ENCODE measurements at regions not wholly inside any gene's neighbourhood (a gene's known extent, or its start where the extent isn't known, plus 50 kb on each side); places are given as distances from the start of the nearest gene placed in this dataset.

- DNase-seq (ENCODE audit: low spot score): no peak
Observed at GRCh38 chr2:226620176-226620575, 179.4 kb downstream of the IRS1 start.

DNA sequence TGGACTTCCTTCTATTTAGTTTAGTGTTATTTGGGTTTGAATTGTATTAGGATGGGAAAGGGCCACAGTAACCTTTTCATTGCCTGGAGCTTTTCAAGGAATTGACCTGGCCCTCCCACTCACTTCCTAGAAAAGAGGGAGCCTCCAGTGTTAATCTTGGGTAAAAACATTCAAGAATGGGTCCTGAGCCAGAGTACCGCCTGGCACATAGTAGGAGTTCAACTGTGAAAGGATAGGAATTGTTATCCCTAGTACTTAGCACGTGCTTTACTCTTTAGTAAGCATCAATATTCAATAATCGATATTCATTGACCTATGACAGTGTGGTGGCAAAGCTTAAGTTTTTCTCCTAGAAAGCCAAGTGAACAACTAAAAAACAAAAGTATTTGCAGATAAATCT is 179.9 kb downstream of the IRS1 start:
- DNase-seq (ENCODE audit: low spot score): no peak

DNA sequence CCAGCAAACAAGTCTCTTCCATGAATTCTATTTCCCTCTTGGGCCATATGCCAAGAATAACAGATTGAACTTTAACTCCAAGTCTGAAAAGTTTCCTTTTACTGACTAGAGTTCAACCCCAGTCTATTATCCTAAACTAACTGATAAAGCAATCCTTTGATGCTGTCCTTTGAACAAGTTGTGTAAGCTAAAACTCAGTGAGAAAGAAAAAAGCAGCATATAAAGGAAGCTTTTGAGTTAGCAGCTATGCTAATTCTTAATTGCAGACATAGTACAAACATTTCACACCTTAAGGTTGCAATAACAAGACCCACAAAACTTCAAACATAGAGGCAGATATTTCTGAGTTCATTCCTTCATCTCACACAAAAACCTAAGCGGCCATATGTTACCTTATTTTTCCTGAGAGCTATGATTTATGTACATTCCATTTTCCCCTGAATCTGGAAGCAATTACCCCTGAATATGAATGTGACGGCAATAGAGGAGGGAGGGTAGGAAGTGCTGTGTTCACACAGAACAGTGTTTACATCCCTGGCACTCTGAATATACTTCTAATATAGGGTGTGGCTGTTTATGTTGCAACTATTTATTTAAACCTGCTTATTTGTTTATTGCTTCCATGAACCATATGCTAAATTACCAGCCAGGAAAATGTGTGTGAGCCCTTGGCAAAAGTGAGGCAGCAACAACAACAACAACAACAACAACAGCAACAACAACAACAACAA is 180.6 kb downstream of the IRS1 start:
- no peak for DNase-seq (ENCODE audit: low spot score)

- DNase-seq (ENCODE audit: low spot score): no peak
Observed at GRCh38 chr2:226618544-226618874, 181.1 kb downstream of the IRS1 start.

DNA sequence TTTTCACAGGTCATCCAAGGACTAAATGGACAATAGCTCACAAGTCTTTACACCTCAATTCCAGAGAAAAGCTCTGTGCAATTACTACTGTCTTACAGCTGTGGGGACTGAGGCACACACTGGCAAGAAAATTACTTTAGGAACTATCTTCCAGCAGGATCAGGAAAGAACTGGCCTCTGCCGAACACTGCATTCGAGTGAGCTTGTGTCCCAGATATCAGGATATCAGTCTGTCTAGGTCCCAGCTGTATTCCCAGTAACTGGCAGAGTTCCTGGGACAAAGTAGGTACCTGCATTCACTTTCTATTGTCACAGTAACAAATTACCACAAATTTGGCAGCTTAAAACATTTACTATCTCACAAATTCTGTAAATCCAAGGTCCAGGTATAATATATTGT is 183.7 kb downstream of the IRS1 start:
- DNase-seq (ENCODE audit: low spot score): no peak

DNA sequence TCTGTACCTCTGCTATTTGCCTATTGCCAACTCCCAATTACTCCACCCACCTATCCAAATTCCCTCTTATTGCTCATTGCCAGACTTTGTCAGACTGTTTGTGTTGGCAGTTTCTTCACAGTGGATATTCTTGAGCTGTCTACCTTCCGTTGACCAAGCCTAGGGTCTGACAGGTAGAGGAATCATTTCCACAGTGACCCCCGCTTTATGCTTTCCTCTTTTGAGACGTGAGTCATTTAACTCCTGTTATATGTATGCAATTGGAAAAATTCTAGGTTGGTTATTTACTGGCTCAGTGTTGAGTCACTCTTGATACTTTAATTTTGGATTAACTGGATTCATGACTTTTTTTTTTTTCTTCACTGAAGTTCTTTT is 187.7 kb downstream of the IRS1 start:
- DNase-seq (ENCODE audit: low spot score): no peak

- no peak for DNase-seq (ENCODE audit: low spot score)
Observed at GRCh38 chr2:226611196-226611943, 188.2 kb downstream of the IRS1 start.

- DNase-seq (ENCODE audit: low spot score): no peak
Observed at GRCh38 chr2:226609366-226609765, 190.3 kb downstream of the IRS1 start.

DNA sequence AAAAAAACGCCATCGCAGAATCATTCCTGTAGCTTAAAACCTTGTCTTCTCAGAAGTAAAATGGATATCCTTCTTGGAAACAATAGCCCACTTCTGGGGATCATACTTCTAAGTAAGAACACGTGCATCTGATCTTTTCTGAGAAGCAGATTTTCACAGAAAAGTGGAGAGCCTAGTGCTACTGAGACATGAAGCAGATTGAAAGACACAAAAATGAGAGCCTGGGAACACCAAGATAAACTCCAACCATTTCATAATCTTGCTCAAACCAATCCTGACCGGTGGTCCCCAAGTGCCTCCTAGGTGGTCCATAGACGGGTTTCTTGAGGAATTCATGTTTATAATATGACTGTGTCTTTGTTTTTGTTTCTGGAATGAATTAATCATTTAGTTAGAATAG is 191.2 kb downstream of the IRS1 start:
- DNase-seq (ENCODE audit: low spot score): no peak

GRCh38 chr2:226607379-226607778 is 192.2 kb downstream of the IRS1 start:
- DNase-seq (ENCODE audit: low spot score): no peak

DNA sequence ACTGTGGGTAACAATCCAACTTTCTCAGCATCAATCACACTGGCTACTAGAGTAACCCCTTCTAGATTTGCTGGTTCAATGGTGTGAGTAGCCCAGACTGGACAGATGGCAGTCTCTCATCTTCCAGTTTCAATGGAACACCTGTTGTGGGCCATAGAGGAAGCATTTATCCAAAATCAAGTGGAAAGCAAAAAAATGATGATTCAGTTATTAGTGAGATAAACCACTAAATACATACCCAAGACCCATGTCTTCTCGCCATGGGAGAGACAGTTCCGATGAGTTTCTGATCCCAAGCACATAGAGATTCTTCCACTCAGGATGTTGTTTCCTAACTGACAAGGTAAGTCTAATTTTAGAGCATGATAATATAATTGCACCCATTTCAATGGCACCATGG is 194.0 kb downstream of the IRS1 start:
- no peak for DNase-seq (ENCODE audit: low spot score)

- no peak for DNase-seq (ENCODE audit: low spot score)
Observed at GRCh38 chr2:226603606-226604005, 196.0 kb downstream of the IRS1 start.

GRCh38 chr2:226601881-226602662 is 197.5 kb downstream of the IRS1 start:
- no peak for DNase-seq (ENCODE audit: low spot score)

- no peak for DNase-seq (ENCODE audit: low spot score)
Observed at GRCh38 chr2:226600802-226601201, 198.8 kb downstream of the IRS1 start.

DNA sequence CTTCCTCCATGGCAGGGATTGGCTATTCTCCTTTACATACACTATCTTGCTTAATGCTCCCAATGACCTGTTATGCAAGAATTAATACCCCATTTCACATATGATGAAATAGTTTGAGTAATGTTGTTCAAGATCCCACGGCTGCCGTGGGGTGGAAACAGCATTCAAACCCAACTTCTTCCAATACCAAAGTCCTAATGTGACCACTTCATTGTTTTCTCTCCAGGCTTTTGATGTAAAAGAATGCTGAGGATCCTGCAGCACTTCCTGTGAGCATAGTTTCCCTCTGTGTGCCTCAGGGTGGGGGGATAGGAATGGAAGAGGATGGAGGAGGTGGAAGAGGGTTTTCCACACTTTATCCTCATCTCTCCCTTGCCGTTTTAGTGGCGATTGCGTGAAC is 199.4 kb downstream of the IRS1 start:
- no peak for DNase-seq (ENCODE audit: low spot score)

GRCh38 chr2:226589043-226589442 is 210.6 kb downstream of the IRS1 start:
- no peak for DNase-seq (ENCODE audit: low spot score)

- no peak for DNase-seq (ENCODE audit: low spot score)
Observed at GRCh38 chr2:226585130-226585561, 214.5 kb downstream of the IRS1 start.

- no peak for DNase-seq (ENCODE audit: low spot score)
Observed at GRCh38 chr2:226584518-226585055, 215.0 kb downstream of the IRS1 start.

DNA sequence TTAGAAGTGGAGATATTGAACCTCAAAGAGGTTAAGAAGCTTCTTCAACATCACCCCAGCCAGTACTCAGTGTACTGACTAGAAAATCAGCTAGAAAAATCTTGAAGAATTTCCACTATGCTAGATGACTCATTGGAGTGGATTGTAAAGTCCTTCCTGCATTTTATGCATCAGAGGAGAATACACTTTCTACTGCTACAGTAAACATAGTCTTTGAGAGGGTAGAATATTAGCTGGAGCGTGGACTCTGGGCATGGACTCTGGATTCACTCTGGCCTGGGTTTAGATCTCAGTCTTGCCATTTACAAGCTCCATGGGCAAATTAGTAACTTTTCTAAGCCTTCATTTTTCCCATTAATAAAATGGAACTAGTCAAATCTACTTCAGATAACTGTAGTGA is 215.9 kb downstream of the IRS1 start:
- DNase-seq (ENCODE audit: low spot score): no peak

GRCh38 chr2:226581661-226582060 is 218.0 kb downstream of the IRS1 start:
- DNase-seq (ENCODE audit: low spot score): no peak

DNA sequence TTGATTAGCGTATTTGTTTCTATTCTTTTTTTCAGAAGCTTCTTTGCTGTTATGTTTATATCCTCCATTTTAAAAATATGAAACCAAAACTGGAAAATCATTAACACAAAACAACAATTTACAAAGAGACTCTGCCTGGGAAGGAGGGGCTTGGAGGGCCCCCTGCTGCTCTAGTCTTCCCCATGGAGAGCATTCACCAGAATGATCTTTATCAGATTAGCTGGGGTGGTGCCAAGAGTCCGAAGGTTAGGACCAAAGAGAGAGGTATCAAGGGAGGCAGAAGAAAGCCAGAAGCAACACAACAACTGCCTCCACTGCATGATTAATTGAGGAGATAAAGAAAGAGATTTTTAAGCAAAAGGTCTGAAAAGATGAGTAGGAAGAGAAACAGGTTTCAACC is 218.6 kb downstream of the IRS1 start:
- no peak for DNase-seq (ENCODE audit: low spot score)

DNA sequence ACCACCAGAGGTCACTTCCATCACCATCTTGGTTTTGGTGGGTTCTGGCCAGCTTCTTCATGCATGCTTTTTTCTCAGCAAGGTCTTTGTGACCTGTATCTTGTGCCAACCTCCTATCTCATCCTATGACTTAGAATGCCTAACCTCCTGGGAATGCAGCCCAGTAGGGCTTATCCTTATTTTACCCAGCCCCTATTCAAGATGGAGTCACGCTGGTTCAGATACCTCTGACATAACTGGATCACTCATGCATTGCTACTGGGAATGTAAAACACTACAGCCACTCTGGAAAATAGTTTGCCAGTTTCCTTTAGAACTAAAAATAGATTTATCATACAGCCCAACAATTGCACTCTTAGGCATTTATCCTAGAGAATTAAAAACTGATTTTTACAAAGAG is 219.2 kb downstream of the IRS1 start:
- DNase-seq (ENCODE audit: low spot score): no peak

DNA sequence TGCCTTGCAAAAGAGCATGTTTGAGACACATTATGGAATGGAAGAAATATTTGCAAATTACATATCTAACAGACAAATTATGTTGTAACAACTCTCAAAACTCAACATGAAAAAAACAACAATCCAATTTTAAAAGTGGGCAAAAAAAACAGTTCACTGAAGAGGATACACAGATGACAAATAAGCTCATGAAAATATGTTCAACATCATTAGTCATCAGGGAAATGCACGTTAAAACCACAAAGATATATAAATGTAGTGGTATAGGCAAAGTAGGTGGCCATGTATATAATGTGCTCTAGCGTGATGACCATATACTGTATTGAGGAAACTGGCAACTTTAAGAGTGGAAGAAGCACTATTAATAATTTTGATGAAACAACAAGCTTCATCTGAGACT is 220.1 kb downstream of the IRS1 start:
- DNase-seq (ENCODE audit: low spot score): no peak

All from ecto neural progenitor cell (in vitro differentiated cells).